ENCODE measurements at regions not wholly inside any gene's neighbourhood (a gene's known extent, or its start where the extent isn't known, plus 50 kb on each side); places are given as distances from the start of the nearest gene placed in this dataset.

DNA sequence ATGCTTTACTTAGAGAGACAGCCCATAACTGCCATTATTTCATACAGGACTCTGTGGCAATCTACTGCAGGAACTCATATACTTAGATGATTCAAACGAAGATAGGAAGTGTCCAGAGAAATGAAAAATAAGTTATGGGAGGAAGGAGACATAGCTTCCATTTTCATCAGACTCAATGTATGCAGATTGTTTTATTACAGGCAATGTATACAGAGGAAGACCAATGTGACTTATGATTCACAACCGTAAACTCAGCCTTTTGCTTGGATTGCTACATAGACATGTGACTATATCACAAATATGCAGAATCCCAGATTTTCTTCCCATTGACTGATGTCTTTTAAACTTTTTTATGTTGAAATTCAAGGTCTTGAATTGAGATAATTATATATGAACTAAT lies 793.4 kb downstream of the SATB2 start:
- ChIA-PET POLR2A (no interaction called here), CTCF (ENCODE audit: low intra/inter-chr PET ratio) (no interaction called here)
- intact Hi-C loops (cut with micrococcal nuclease) (no loop called here), in situ Hi-C loops (cut with MboI) (no loop called here)
- H4K20me1 ChIP-seq (replicated peaks; ENCODE audit: control insufficient read depth, insufficient read depth, low read length), result no peaks in the 10 kb centered on the region
- no TSS peak for BruUV-seq (replicated peaks)
- H3K4me3 ChIP-seq, result no peak overlapping the region
- no peak for ATAC-seq
- no peaks in the 10 kb centered on the region for H3K27me3 ChIP-seq (ENCODE audit: control insufficient read depth in 2 of 2, insufficient read depth in 2 of 2, low read length in 2 of 2)
- FAIRE-seq, result no peak
- no peak overlapping the region for H2AFZ ChIP-seq (ENCODE audit: low read depth, low read length)
- no peak for DNase-seq (ENCODE audit: extremely low read depth in 1 of 4, low spot score in 3 of 4)
- no peak overlapping the region for H3K4me2 ChIP-seq (ENCODE audit: insufficient read depth, low read length)
- no peak overlapping the region for H3K27ac ChIP-seq (ENCODE audit: extremely low read depth, low read depth, low read length)
- H3K79me2 ChIP-seq (ENCODE audit: control insufficient read depth, insufficient read depth, low read length), result no peaks in the 10 kb centered on the region
- H3K9me3 ChIP-seq (replicated peaks; ENCODE audit: control insufficient read depth, insufficient read depth, low read depth, low read length), result no peaks in the 10 kb centered on the region
- no peaks in the 10 kb centered on the region for H3K4me1 ChIP-seq (replicated peaks in 1 of 2; ENCODE audit: control insufficient read depth in 2 of 2, insufficient read depth in 2 of 2, low read length in 2 of 2)
- H3K36me3 ChIP-seq (ENCODE audit: control insufficient read depth, insufficient read depth, low read length), result no peaks in the 10 kb centered on the region
- no peaks in the 10 kb centered on the region for H3K9me1 ChIP-seq (ENCODE audit: control insufficient read depth, insufficient read depth, low read length)
- 0% methylated on average over 2 of the region's 2 CpGs for WGBS (ENCODE audit: insufficient coverage, low coverage, missing lambda C conversion rate)
- no peak overlapping the region for H3K9ac ChIP-seq (ENCODE audit: insufficient read depth in 1 of 2, low read depth in 2 of 2, low read length in 2 of 2)
- TF ChIP-seq, protein P1, sequence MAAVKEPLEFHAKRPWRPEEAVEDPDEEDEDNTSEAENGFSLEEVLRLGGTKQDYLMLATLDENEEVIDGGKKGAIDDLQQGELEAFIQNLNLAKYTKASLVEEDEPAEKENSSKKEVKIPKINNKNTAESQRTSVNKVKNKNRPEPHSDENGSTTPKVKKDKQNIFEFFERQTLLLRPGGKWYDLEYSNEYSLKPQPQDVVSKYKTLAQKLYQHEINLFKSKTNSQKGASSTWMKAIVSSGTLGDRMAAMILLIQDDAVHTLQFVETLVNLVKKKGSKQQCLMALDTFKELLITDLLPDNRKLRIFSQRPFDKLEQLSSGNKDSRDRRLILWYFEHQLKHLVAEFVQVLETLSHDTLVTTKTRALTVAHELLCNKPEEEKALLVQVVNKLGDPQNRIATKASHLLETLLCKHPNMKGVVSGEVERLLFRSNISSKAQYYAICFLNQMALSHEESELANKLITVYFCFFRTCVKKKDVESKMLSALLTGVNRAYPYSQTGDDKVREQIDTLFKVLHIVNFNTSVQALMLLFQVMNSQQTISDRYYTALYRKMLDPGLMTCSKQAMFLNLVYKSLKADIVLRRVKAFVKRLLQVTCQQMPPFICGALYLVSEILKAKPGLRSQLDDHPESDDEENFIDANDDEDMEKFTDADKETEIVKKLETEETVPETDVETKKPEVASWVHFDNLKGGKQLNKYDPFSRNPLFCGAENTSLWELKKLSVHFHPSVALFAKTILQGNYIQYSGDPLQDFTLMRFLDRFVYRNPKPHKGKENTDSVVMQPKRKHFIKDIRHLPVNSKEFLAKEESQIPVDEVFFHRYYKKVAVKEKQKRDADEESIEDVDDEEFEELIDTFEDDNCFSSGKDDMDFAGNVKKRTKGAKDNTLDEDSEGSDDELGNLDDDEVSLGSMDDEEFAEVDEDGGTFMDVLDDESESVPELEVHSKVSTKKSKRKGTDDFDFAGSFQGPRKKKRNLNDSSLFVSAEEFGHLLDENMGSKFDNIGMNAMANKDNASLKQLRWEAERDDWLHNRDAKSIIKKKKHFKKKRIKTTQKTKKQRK (IDR thresholded peaks at IDR 0.05; ENCODE audit: borderline replicate concordance, low read depth, low read length), result no peak
- TF ChIP-seq L3MBTL2 (IDR thresholded peaks at IDR 0.05) (no peak), SNRNP70 (optimal IDR thresholded peaks at IDR 0.05; ENCODE audit: low read depth, low read length) (no peak), TCF3 (CRISPR knock-in tag; IDR thresholded peaks at IDR 0.05) (no peak), MBD2 (IDR thresholded peaks at IDR 0.05; ENCODE audit: borderline replicate concordance, low read depth) (no peak), IRF1 (CRISPR knock-in tag; IDR thresholded peaks at IDR 0.05; ENCODE audit: borderline replicate concordance) (no peak), AFF4 (CRISPR knock-in tag; IDR thresholded peaks at IDR 0.05) (no peak), LEF1 (IDR thresholded peaks at IDR 0.05) (no peak), GTF3C2 (IDR thresholded peaks at IDR 0.05; ENCODE audit: borderline replicate concordance, extremely low read depth, insufficient read length) (no peak), JUND (IDR thresholded peaks at IDR 0.05; ENCODE audit: borderline replicate concordance, low read depth, low read length) (no peak), JUND (tag; IDR thresholded peaks at IDR 0.05; ENCODE audit: borderline replicate concordance, low read depth, low read length) (no peak), ZNF354B (CRISPR knock-in tag; IDR thresholded peaks at IDR 0.05) (no peak), ZNF766 (CRISPR knock-in tag; conservative IDR thresholded peaks at IDR 0.05) (no peak)
